ENCODE measurements at regions not wholly inside any gene's neighbourhood (a gene's known extent, or its start where the extent isn't known, plus 50 kb on each side); places are given as distances from the start of the nearest gene placed in this dataset.

GRCh38 chr21:35258521-35258920 is 209.4 kb upstream of the RUNX1 start:
- 89 to 96% methylated on average over 6 of the region's 6 CpGs for WGBS, 2 donors
- Histone ChIP-seq H3K4me3 (no peak overlapping the region), H3K27me3 (no peaks in the 10 kb centered on the region), H3K9me3 (no peaks in the 10 kb centered on the region), H3K4me1 (peaks cover 0 to 34% (median 7%) of the 10 kb centered on the region in 4 donors), H3K36me3 (no peaks in the 10 kb centered on the region), H3K27ac (no peak overlapping the region)
- DNase-seq (ENCODE audit: low spot score in 2 of 2): no peak
- TF ChIP-seq POLR2A (IDR thresholded peaks at IDR 0.05) (no peak), EP300 (IDR thresholded peaks at IDR 0.05) (no peak), CTCF (IDR thresholded peaks at IDR 0.05) (no peak)

GRCh38 chr21:35257413-35257812 is 208.3 kb upstream of the RUNX1 start:
- no peak overlapping the region for H3K4me3 ChIP-seq
- H3K4me1 ChIP-seq: peaks cover 0 to 34% (median 7%) of the 10 kb centered on the region in 4 donors
- WGBS, 2 donors: 20 to 21% methylated on average over 2 of the region's 2 CpGs
- no peaks in the 10 kb centered on the region for H3K36me3 ChIP-seq
- H3K9me3 ChIP-seq: no peaks in the 10 kb centered on the region
- H3K27me3 ChIP-seq: no peaks in the 10 kb centered on the region
- TF ChIP-seq EP300 (IDR thresholded peaks at IDR 0.05): peak in 1 of 2 donors; percentile 40
- no peak for TF ChIP-seq CTCF (IDR thresholded peaks at IDR 0.05)
- TF ChIP-seq POLR2A (IDR thresholded peaks at IDR 0.05): no peak
- peak in 1 of 2 donors; percentile 51 for DNase-seq (ENCODE audit: low spot score in 2 of 2)
- peak overlapping the region in 2 of 4 donors; percentile 73 to 75 for H3K27ac ChIP-seq

- Histone ChIP-seq H3K27ac (peak overlapping the region in 2 of 4 donors; percentile 73 to 75), H3K27me3 (no peaks in the 10 kb centered on the region), H3K4me1 (peaks cover 0 to 34% (median 7%) of the 10 kb centered on the region in 4 donors), H3K4me3 (peak overlapping the region in 1 of 4 donors; percentile 20), H3K9me3 (no peaks in the 10 kb centered on the region), H3K36me3 (no peaks in the 10 kb centered on the region)
- 13 to 18% methylated on average over 10 of the region's 10 CpGs for WGBS, 2 donors
- TF ChIP-seq EP300 (IDR thresholded peaks at IDR 0.05) (peak in 1 of 2 donors; percentile 62), CTCF (IDR thresholded peaks at IDR 0.05) (no peak)
- peak; percentile 45 to 60 for DNase-seq (ENCODE audit: low spot score in 2 of 2)
Measured at GRCh38 chr21:35256468-35256988, 207.4 kb upstream of the RUNX1 start.

GRCh38 chr21:35254765-35255138 is 205.7 kb upstream of the RUNX1 start:
- WGBS, 2 donors: 73 to 76% methylated on average over 2 of the region's 2 CpGs
- TF ChIP-seq POLR2A (IDR thresholded peaks at IDR 0.05): no peak
- no peak for TF ChIP-seq CTCF (IDR thresholded peaks at IDR 0.05)
- no peak for TF ChIP-seq EP300 (IDR thresholded peaks at IDR 0.05)

GRCh38 chr21:35254006-35254764 is 205.1 kb upstream of the RUNX1 start:
- DNase-seq (ENCODE audit: low spot score in 2 of 2): peak in 1 of 2 donors; percentile 14
- no peaks in the 10 kb centered on the region for H3K9me3 ChIP-seq
- TF ChIP-seq EP300 (IDR thresholded peaks at IDR 0.05): no peak
- TF ChIP-seq POLR2A (IDR thresholded peaks at IDR 0.05): no peak
- TF ChIP-seq CTCF (IDR thresholded peaks at IDR 0.05): no peak
- no peaks in the 10 kb centered on the region for H3K36me3 ChIP-seq
- 55 to 62% methylated on average over 12 of the region's 12 CpGs for WGBS, 2 donors
- peak overlapping the region in 1 of 4 donors; percentile 48 for H3K27ac ChIP-seq
- no peaks in the 10 kb centered on the region for H3K27me3 ChIP-seq
- H3K4me3 ChIP-seq: no peak overlapping the region
- peaks cover 0 to 34% (median 7%) of the 10 kb centered on the region in 4 donors for H3K4me1 ChIP-seq

More at GRCh38 chr21:35254765-35255138, 205.7 kb upstream of the RUNX1 start:
- Histone ChIP-seq H3K4me1 (peaks cover 0 to 34% (median 7%) of the 10 kb centered on the region in 4 donors), H3K9me3 (no peaks in the 10 kb centered on the region), H3K27me3 (no peaks in the 10 kb centered on the region), H3K27ac (peak overlapping the region in 2 of 4 donors; percentile 48 to 61), H3K4me3 (no peak overlapping the region), H3K36me3 (no peaks in the 10 kb centered on the region)
- no peak for DNase-seq (ENCODE audit: low spot score in 2 of 2)

All from tibial nerve (tissue), 4 donors.